GM20431 (cell line): ENCODE measurements at regions not wholly inside any gene's neighbourhood (a gene's known extent, or its start where the extent isn't known, plus 50 kb on each side); places are given as distances from the start of the nearest gene placed in this dataset.

Source experiments
- in situ Hi-C: fragments of 300-500 bp; cut with MseI, MboI; formaldehyde crosslinking; loops from one replicate; pipeline ENCODE4 v1.15.0; 2020; ENCODE audit warnings: low sequenced_read_pairs; ENCODE audit not compliant: unreplicated experiment

DNA sequence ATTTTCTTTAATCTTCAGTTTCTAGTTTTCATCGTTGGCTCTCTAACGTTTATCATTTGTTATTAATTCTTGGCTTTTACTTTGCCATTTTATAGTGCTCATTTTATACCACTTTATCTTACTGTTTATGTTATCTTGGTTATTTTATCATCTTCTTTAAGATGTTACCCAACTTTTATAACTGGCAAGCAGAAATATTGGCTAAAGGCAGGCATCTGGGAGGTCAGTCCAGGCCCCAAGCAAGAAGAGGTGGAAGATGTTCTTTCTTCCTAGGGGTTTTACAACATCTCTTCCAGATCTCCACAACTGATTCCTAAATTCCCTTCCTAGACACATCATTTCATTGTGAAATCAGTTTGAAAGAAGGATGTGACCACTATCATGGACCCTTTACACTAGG lies 208.1 kb downstream of the AHR start:
- in situ Hi-C loops, result no loop called here

DNA sequence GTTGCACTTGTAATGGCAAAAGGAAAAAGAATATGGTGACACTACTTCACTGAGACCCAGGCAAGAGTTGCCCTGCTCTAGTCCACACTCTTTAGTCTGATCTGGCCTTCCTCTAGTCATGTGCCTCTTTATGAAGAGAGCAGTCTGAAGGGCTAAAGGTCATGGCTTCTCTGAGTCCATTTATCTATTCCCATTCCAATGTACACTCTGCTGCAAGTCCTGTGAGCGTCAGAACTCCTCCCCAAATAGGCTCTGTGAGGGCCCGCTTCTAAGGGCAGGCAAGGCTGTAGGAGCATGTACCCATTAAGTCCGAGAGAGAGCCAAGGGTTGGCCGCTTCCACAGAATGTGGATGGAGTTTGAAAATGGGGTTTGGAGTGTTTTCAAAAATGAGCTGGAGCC lies 209.3 kb downstream of the AHR start:
- in situ Hi-C loops, result no loop called here

DNA sequence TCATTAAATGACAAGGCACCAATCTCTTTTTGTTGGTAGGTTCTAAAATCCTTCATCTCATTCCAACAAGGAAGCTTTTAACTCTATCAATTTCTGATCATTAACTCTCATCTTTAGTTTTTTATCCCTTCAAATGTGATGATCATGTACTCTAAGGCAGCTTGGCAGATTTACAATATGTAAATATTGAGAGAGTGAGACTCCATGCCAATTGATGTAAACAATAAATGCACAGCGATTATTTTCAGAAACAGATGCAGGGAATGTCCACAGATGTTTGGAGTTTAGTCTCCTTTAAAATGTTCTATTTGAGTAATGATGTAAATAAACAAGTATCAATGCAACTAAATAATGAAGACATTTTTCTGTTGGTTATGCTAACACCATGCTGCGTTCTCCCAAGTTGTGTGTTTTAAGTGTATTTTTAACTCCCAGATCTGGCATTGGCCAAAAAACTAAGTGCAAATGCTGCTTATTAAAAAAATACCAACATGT lies 213.8 kb downstream of the AHR start:
- in situ Hi-C loops, result no loop called here

- in situ Hi-C loops, result no loop called here
These were observed 218.3 kb downstream of the AHR start for GRCh38 chr7:17516771-17517170.

DNA sequence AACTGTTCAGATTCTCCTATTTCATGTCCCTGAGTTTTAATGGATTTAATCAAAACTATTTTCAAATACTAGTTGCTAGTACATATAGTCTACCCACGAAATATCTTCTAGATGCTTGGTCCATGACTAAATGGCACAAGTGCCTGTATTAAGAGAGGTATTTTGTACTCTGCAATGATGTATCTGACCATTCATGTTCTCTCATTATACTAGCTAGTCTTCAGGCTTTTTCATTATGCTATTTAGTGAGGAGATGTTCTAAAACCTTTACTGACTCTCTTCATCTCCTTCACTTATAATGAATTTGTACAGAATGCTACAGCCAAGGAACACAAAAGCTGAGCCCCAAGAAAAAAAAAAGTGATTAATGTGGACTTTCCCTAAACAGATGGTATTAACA lies 222.5 kb downstream of the AHR start:
- in situ Hi-C loops, result no loop called here

DNA sequence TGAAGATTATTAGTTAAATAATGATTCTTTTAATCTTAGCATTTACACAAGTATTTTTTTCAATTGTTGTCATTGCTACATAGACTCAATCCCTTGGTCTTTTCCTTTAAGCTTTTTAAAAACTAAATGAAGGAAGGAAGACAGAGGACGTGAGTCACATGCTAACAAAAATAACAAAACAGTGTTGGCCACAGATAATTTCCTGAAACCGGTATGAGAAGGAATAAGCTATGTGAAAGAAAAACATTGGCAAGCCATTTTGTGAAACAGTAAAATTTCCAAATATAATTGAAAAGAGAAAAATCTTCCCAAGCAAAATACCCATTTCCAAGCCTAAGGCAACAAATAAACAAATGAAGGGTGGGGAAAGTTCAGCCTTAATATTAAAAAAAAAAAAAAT lies 223.0 kb downstream of the AHR start:
- in situ Hi-C loops, result no loop called here

DNA sequence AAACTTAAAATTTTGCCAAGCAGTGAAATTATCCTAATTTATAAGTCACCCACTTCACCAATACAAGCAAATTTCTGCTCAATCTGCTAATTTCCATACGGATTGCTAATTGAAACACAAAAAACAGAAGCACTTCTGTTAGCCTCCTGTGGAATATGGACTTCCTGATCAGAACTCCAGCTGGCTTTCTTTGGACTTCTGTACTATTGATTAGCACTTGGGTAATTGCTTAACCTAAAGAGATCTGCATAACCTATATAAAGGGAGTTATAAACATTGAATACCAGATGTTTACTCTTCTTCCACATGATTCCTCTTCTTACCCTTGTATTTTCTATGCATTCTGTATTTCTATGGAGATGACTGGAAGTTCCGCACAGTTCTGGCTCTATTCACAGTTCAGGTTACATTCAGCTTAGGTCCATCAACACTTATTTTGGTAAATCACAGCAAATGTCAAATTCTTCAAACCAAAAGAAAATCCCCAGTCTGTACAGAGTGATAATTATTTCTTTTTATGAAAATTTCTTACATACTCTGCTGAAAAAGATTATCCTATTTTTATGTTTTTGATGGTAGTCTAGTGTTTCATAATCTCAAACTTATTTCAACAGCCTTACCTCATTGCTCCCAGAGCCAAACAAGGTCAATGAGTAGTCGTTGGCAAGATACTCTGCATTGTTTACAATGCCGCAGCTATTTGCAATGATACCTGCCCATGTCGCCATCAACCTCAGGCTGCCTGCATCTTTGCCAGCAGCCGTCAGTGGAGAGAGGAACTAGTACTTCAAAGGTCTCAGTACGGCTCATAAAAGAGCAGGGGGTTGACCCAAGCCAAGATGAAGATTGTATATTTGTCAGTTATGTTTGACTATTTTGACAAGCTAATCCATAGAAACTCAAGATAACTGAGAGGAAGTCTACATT lies 225.6 kb downstream of the AHR start:
- in situ Hi-C loops, result no loop called here

DNA sequence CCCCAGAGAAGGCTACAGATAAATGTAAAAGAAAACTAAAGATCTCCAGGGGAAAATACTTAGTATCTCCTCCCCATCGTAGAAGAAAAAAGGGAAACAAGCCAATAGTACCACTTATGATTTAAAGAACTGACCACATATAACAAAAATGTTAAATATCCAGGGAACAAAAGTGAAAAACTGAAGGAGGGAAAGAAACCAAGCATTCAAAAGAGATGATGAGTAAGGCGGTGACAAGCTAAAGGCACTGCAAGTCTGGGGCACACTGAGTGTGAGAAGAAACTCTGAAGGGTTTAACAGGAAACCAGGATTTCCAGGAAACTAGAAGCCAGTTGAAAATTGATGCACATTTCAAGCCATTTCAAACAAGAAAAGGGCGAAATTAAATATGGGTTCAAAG lies 226.3 kb downstream of the AHR start:
- in situ Hi-C loops, result loop anchor here (25.0 kb wide), 1 partner anchor 212 kb away; no protein-coding TSS in a partner anchor

- in situ Hi-C loops, result loop anchor here (25.0 kb wide), 1 partner anchor 214 kb away; no protein-coding TSS in a partner anchor
These were observed 228.2 kb downstream of the AHR start for GRCh38 chr7:17526621-17527020.

DNA sequence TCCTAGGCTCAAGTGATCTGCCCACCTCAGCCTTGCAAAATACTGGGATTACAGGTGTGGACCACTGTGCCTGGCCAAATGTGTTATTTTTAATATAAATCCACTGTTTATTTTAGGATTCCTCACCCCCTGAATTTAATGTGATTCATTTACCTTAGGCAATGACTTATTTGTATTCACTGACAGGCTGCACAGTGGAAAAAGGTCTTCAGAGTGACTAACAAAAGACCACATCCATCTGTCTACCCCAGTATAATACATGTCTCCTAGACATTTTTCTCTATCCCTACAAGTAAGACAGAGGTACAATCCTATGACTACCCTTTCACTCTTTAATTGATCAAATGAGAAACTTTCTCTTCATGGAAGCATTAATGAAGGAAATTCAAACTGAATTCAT lies 230.2 kb downstream of the AHR start:
- in situ Hi-C loops, result loop anchor here (25.0 kb wide), 1 partner anchor 216 kb away; no protein-coding TSS in a partner anchor

- in situ Hi-C loops, result loop anchor here (25.0 kb wide), 1 partner anchor 218 kb away; no protein-coding TSS in a partner anchor
These were observed 231.8 kb downstream of the AHR start for GRCh38 chr7:17530244-17530643.

GRCh38 chr7:17530741-17531421 lies 232.4 kb downstream of the AHR start:
- in situ Hi-C loops, result loop anchor here (25.0 kb wide), 1 partner anchor 219 kb away; no protein-coding TSS in a partner anchor

DNA sequence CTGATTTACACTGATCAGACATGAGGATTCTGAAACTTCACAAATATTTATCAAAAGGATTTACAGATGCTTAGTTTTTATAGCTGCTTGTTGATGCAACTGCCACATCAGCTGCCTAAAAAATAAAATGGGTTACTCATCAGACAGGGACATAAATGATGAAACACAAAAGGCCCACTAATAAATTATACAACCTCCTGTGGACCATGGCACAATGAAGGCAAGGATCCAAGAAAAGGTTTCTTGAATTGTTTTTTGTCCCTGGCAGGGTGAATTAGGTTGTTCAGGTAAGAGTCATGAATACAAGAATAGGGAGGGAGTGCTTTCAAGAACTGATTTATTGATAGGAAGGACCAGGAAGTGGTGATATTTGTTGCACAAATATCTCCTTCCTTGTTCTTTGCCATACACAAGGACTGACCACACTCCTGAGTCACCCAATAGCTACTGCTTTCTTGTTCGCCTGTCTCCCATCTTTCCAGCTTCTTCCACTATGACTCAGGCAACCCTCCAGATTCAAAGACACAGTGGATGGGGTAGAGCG lies 234.5 kb downstream of the AHR start:
- in situ Hi-C loops, result loop anchor here (25.0 kb wide), 1 partner anchor 221 kb away; no protein-coding TSS in a partner anchor

GRCh38 chr7:17534348-17534747 lies 235.9 kb downstream of the AHR start:
- in situ Hi-C loops, result loop anchor here (25.0 kb wide), 1 partner anchor 222 kb away; no protein-coding TSS in a partner anchor

DNA sequence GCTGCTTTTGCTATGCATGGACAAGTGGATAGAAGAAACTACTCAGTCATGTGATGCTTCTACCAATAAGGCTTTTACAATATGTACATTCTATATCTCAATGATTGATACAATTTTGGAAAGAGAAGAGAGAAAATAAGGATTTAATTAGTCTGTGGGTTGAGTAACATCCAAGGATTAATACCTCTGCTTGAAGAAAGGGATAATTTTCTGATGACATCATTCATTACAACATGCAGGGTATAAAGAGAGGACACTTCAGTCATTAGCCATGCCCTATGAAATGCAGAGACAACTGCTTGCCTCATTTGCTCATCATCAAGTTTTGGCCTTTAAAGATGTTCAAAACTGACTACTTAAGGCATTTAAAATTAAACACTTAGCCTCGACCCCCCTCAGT lies 237.3 kb downstream of the AHR start:
- in situ Hi-C loops, result loop anchor here (25.0 kb wide), 1 partner anchor 223 kb away; no protein-coding TSS in a partner anchor

GRCh38 chr7:17544401-17544800 lies 245.9 kb downstream of the AHR start:
- in situ Hi-C loops, result loop anchor here (25.0 kb wide), 1 partner anchor 232 kb away; no protein-coding TSS in a partner anchor

DNA sequence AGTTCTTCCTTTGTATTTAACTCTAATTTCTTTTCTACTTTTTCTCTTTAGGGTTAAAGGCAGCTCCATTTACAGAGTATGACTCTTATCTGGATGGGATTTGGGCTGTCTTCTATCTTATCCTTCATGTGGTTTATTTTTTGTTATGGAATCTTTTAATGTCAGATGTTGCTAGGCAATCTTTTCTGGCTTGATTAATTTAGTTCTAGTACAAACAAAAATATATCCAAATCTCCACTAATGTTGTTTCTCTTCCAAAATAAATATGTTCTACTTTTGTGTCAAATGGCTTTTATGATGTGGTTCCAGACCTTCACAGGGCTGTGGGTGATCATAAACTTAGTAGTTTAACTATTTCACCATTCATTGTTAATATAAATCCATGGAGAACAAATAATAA lies 246.9 kb downstream of the AHR start:
- in situ Hi-C loops, result loop anchor here (25.0 kb wide), 1 partner anchor 233 kb away; no protein-coding TSS in a partner anchor

DNA sequence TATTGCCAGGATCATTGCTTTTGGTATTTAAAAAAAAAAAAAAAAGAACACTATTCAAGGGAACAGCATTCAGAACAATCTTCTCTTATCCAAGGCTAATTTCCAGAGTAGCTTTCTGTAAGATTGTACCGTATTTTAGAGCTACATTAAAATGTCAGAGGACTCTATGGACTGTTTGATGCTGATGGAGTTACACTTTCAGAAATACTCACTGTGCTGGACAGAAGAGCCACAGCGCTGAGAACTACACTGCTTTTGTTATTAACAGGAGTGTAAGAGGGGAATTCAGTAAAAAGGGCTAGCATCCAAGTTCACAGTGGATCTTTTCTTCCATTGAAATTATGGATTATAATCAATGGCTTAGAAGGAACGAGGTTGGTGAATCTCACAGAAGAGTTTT lies 247.7 kb downstream of the AHR start:
- in situ Hi-C loops, result loop anchor here (25.0 kb wide), 1 partner anchor 234 kb away; no protein-coding TSS in a partner anchor

- in situ Hi-C loops, result loop anchor here (25.0 kb wide), 1 partner anchor 234 kb away; no protein-coding TSS in a partner anchor
These were observed 248.1 kb downstream of the AHR start for GRCh38 chr7:17546592-17546991.
